ENCODE measurements at regions not wholly inside any gene's neighbourhood (a gene's known extent, or its start where the extent isn't known, plus 50 kb on each side); places are given as distances from the start of the nearest gene placed in this dataset.
"Not testable (repeated sequence)": the region's sequence is repeated elsewhere in the genome, so short reads cannot be mapped to it uniquely, and the experiment has no call there.

- no peak for DNase-seq (ENCODE audit: low read depth)
Observed at GRCh38 chr5:147084702-147085101, 150.1 kb upstream of the STK32A start.

GRCh38 chr5:147085409-147085808 is 149.4 kb upstream of the STK32A start:
- DNase-seq (ENCODE audit: low read depth) = no peak

DNA sequence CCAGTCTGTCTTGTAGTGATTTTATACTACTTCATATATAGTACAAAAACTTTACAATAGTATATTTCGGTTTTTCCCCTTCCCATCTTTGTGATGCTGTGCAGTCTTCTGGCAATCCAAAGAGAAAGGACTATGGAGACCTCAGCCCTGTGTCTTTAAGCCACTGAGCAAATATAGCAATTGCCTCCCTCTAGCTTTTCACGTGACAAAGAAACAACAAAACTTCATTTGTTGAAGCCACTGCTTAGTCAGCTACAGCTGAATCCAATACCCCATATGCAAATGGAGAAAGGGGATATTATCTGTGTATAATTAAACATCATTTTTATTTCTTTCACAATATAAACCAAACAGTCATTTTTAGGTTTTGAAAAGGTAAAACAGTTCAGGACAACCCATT is 142.8 kb upstream of the STK32A start:
- no peak for DNase-seq (ENCODE audit: low read depth)

GRCh38 chr5:147093138-147093537 is 141.7 kb upstream of the STK32A start:
- peak; percentile 80 for DNase-seq (ENCODE audit: low read depth)

DNA sequence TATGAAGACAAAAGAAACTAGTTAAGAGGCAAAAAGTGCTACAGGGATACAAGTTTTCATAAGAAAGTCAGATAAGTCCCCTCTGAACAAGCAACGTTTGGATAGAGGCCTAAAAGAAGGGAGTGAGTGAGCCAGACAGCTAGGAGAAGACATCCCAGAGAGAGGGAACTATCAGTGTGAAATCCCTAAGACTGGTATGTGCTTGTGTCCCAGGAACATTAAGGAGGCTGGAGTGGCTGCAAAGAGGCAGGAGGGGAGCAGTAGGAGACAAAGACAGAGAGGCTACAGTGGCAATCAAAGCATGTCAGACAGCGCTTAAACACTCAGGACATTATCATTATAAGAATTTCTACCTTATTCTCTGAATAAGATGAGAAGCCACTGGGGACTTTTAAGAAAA is 139.1 kb upstream of the STK32A start:
- no peak for DNase-seq (ENCODE audit: low read depth)

GRCh38 chr5:147098233-147098790 is 136.5 kb upstream of the STK32A start:
- DNase-seq (ENCODE audit: low read depth) = peak; percentile 40

DNA sequence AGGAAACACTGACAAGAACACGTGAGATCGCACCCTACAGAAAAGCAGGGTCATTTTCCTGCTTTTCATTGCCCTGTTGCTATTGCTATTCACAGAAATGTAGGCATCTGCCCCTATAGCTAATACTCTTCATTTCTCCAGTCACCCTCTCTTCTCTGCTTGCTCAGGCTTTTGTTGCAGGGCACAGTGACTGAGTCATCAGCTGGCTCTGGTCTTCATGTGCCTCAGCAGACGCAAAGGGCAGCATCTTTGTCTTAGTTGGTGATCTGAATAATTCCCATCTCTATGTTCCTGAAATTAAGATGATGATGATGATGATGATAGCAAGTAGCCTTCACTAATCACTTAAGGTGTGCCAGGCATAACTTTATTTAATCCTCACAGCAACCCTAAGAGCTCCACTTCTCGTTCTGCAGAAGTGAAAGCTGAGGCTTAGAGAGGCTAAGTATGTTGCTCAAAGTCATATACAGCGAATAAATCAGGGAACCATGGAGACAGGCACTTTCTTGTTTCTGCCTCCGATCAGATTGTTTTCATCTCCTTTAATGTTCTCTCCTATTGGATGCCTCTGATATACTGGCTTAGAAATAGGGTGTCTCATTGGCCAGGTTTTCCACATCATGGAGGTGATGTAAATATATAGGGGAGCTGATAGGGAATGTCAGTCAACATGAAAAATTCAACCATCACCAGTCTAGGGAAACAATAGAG is 133.0 kb upstream of the STK32A start:
- DNase-seq (ENCODE audit: low read depth) = peak; percentile 1

DNA sequence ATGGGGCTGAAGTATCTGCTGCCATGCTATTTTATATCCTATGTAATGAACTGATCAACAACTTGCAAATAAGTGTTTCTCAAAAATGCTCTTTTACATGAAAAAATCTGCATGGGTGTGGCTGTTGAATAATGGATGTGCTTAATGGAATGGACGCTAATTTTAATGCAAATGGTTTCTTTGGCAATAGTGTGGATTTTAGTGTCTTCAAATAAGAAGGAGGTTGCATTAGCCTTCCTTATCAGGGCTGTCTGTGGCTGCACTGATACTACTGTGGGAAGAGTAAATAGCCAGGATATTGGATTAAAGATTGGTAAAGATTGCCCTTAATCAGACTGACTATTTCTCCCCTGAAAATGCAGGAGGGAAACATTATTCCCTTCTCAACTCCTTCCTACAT is 121.9 kb upstream of the STK32A start:
- DNase-seq (ENCODE audit: low read depth) = no peak

GRCh38 chr5:147113967-147114366 is 120.9 kb upstream of the STK32A start:
- DNase-seq (ENCODE audit: low read depth) = no peak

GRCh38 chr5:147139759-147140158 is 95.1 kb upstream of the STK32A start:
- DNase-seq (ENCODE audit: low read depth) = not testable (repeated sequence)

- no peak for DNase-seq (ENCODE audit: low read depth)
Observed at GRCh38 chr5:147140558-147140957, 94.3 kb upstream of the STK32A start.

DNA sequence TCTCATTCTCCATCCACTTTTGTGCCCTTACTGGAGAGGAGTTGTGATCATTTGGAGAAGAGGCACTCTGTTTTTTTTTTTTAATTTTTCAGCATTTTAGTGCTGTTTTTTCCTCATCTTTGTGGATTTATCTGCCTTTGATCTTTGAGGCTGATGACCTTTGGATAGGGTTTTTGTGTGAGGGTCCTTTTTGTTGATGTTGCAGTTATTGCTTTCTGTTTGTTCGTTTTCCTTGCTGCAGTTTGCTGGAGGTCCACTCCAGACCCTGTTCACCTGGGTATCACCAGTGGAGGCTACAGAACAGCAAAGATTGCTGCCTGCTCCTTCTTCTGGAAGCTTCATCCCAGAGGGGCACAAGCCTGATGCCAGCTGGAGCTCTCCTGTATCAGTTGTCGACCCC is 93.2 kb upstream of the STK32A start:
- not testable (repeated sequence) for DNase-seq (ENCODE audit: low read depth)

- no peak for DNase-seq (ENCODE audit: low read depth)
Observed at GRCh38 chr5:147143215-147143614, 91.6 kb upstream of the STK32A start.

DNA sequence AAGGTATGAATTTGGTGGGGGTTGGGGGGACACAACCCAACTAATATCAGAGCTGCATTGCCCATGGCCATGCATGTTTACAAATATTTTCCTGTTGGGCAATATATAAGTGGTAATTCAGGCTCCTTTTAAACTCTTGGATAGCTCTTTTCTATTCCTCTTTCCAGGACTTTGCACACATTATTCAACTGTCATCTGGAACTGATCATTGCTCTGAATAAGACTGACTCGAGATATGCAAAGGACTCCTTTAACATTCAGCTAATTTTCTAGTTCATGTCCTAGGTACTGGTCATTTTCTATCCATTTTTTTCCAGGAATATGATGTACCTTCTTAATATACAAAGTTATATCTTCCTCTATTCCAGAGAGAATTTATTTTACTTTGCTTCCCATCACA is 89.5 kb upstream of the STK32A start:
- no peak for DNase-seq (ENCODE audit: low read depth)

DNA sequence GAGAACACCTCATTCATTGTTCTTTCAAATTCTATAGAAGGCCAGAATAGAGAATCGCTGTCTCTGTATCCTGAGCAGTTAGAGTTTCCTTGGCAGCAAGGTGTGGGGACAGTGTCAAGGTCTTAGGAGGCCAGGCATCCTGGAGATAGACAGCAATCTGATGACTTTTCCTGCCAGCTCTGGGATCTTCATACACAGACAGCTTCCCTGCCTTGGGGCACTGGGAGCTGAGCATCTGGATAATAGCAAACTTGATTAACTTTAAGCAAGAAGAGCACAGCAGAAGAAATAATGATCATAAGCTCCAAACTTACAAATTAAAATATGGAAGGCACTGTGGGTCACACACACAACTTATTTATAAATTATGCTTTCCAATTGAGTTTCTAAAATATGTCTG is 86.1 kb upstream of the STK32A start:
- DNase-seq (ENCODE audit: low read depth) = no peak

- no peak for DNase-seq (ENCODE audit: low read depth)
Observed at GRCh38 chr5:147152086-147152485, 82.7 kb upstream of the STK32A start.

- DNase-seq (ENCODE audit: low read depth) = no peak
Observed at GRCh38 chr5:147154809-147155208, 80.0 kb upstream of the STK32A start.

GRCh38 chr5:147156012-147156411 is 78.8 kb upstream of the STK32A start:
- no peak for DNase-seq (ENCODE audit: low read depth)

- no peak for DNase-seq (ENCODE audit: low read depth)
Observed at GRCh38 chr5:147160902-147161700, 73.7 kb upstream of the STK32A start.

DNA sequence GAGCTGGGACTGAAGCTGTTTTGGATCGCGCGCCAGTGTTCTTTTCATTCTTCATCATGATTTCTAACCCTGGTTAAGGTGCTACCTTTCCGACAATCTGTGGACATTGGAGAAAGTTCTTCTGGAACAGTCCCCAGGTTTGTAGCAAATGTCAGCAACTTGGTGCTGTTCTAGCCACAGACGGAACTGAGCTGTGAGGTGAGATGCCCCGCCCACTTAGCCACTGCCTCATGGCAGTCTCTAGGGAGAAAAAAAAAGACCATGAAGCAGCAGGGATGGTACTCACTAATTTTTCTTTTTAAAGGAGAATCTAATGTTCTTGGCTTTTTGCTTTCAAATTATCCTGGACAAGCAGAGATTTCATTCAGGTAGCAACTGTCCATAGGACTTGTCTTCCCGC is 72.1 kb upstream of the STK32A start:
- no peak for DNase-seq (ENCODE audit: low read depth)

GRCh38 chr5:147167529-147167928 is 67.3 kb upstream of the STK32A start:
- no peak for DNase-seq (ENCODE audit: low read depth)

DNA sequence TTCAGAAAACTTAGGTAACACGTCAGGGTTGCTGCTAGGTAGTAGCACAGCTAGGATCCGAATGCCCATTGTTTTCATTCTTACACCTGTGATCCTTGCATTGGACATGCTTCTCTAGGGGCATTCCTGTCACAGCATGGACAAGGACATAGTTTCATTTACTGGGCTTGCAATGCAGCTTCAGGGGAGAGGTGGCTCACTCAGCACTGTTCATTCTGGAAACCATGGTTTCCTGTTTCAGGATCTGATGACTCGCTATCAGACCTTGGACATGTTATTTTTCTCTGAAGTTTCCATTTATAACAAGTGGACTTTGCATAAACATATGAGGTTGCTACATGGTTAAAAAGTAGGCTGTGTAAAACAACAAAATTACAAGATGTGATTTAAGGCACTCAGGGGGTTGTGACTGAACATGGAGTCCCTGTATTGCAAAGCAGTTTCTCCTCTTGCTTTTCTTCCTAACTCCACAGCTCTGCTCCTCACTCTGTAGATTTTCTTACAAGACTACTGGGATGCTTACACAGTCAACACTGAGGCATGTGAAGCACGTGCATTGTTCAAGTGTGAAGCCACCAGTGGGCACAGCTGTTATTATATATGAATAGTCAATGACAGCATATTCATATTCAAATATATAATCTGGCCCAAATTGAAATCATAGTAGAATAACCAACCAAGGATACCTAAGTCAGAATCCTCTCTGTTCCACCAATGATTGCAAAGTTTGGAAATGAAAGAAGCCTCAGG is 66.1 kb upstream of the STK32A start:
- DNase-seq (ENCODE audit: low read depth) = peak; percentile 34

DNA sequence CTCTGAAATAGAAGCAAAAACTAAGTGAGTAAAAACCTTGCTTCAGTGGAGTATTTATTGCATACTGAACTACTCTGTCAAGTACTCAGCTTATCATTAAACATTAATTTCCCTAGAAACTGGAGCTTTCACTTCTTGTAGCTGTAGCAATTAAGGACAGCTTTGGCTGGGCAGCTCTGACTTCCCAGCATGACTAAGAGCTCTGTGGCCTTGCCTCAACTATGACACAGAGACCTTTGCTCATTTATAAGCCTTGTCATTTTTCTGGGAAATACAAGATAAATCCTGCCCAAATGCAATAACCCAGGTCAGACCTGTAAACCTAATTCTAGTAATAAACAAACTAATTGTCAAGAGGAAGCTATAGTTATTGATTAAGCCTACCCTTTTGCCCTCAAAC is 65.4 kb upstream of the STK32A start:
- DNase-seq (ENCODE audit: low read depth) = peak; percentile 23
